ENCODE measurements at regions not wholly inside any gene's neighbourhood (a gene's known extent, or its start where the extent isn't known, plus 50 kb on each side); places are given as distances from the start of the nearest gene placed in this dataset.

DNA sequence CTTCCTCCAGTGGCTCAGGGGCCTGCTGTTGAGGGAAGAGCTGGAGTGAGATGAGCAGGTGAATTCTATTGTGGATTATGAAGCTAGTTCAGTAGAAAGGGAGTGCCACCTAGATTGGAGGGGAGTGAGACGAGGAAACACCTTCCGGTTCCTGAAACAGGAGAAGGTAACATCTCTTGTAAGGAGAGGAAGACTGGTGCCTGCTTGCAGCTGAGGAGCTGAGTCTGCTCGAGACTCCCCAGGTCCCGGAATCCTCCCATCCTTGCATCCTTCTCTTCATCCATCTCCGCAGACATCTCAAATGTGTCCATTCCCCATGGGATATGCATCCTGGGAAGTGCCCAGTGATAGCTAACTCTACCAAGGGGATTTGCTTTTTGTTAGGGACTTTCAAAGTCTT lies 242.9 kb upstream of the ZFP64 start:
- H3K27ac ChIP-seq = no peak overlapping the region
- no peak for TF ChIP-seq CTCF (IDR thresholded peaks at IDR 0.05 in 8 of 11, conservative IDR thresholded peaks at IDR 0.05 in 3 of 11)
- no peaks in the 10 kb centered on the region for H3K36me3 ChIP-seq
- no peak overlapping the region for H3K4me3 ChIP-seq
- no peak for DNase-seq
- no peaks in the 10 kb centered on the region for H3K4me1 ChIP-seq
- intact Hi-C loops (cut with DNase I; ENCODE audit: low total_unique reads) = no loop called here
- H3K9me3 ChIP-seq = peaks cover 0 to 10% (median 0%) of the 10 kb centered on the region in 8 donors
- 89 to 94% (median 92%) methylated on average over 5 of the region's 5 CpGs for WGBS, 5 donors
- H3K27me3 ChIP-seq (replicated peaks in 1 of 7) = no peaks in the 10 kb centered on the region

- H3K27ac ChIP-seq = no peak overlapping the region
- H3K27me3 ChIP-seq (replicated peaks in 1 of 7) = no peaks in the 10 kb centered on the region
- peaks cover 0 to 14% (median 2%) of the 10 kb centered on the region in 8 donors for H3K9me3 ChIP-seq
- intact Hi-C loops (cut with DNase I; ENCODE audit: low total_unique reads) = no loop called here
- no peaks in the 10 kb centered on the region for H3K36me3 ChIP-seq
- no peak for TF ChIP-seq POLR2A (IDR thresholded peaks at IDR 0.05)
- no peak for TF ChIP-seq CTCF (IDR thresholded peaks at IDR 0.05 in 8 of 11, conservative IDR thresholded peaks at IDR 0.05 in 3 of 11)
- TF ChIP-seq POLR2AphosphoS5 (IDR thresholded peaks at IDR 0.05) = no peak
- DNase-seq = no peak
- H3K4me1 ChIP-seq = no peaks in the 10 kb centered on the region
- H3K4me3 ChIP-seq = no peak overlapping the region
- 81 to 84% (median 83%) methylated on average over 2 of the region's 2 CpGs for WGBS, 5 donors
Measured at GRCh38 chr20:52434041-52434425, 242.5 kb upstream of the ZFP64 start.

DNA sequence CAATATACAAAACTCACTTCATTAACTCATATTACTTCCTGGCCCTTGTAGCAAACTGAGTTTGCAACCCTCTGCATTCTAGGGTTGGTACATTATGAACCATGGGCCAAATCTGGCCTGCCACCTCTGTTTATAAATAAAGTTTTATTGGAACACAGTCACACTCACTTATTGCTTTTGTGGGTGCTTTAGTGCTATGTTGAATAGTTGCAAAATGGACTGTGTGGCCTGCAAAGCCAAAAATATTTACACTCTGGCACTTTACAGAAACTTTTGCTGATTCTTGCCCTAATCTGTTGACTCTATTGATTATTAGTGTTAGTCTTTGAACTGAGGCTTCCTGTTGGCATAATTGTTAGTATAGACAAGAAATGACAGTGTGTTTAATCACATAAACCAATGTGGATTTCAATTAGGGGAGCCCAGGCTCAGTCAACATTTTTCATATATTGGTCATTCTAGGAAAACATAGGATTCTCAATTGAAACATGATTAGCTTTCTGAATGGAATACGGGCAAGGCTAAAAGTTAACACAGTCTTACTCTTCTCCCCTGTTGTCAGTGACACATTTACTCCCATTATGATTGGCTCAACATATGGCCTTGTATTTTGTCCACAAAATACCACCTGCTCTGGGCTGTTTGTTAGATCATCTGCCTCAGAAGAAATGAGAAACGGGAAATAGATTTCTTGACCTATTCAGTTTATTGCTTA lies 241.9 kb upstream of the ZFP64 start:
- no peaks in the 10 kb centered on the region for H3K36me3 ChIP-seq
- H3K4me3 ChIP-seq = no peak overlapping the region
- intact Hi-C loops (cut with DNase I; ENCODE audit: low total_unique reads) = no loop called here
- WGBS, 5 donors = 84 to 96% (median 92%) methylated on average over 2 of the region's 2 CpGs
- H3K27me3 ChIP-seq (replicated peaks in 1 of 7) = no peaks in the 10 kb centered on the region
- DNase-seq = no peak
- no peak for TF ChIP-seq POLR2AphosphoS5 (IDR thresholded peaks at IDR 0.05)
- no peak for TF ChIP-seq POLR2A (IDR thresholded peaks at IDR 0.05)
- no peak for TF ChIP-seq CTCF (IDR thresholded peaks at IDR 0.05 in 8 of 11, conservative IDR thresholded peaks at IDR 0.05 in 3 of 11)
- H3K27ac ChIP-seq = no peak overlapping the region
- peaks cover 0 to 18% (median 3%) of the 10 kb centered on the region in 8 donors for H3K9me3 ChIP-seq
- H3K4me1 ChIP-seq = no peaks in the 10 kb centered on the region

DNA sequence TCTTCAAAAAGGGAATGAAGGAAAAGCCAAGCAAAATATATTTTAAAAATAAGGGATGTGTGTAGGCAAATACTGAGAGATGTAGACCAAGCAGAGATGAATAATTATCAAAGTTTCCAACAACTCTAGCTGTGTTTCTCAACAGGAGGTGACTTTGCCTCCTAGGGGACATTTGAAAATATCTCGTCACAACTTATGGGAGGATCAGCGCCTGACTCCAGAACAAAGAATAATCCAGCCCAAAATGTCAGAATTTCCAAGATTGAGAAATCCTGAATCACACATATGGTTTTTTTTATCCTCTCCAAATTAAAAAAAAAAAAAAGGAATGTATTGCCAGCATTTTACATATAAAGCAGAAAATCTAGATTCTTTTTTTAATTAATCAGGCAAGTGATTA lies 241.2 kb upstream of the ZFP64 start:
- H3K27me3 ChIP-seq (replicated peaks in 1 of 7) = no peaks in the 10 kb centered on the region
- peaks cover 0 to 18% (median 3%) of the 10 kb centered on the region in 8 donors for H3K9me3 ChIP-seq
- H3K4me3 ChIP-seq = no peak overlapping the region
- no peaks in the 10 kb centered on the region for H3K36me3 ChIP-seq
- H3K27ac ChIP-seq = no peak overlapping the region
- intact Hi-C loops (cut with DNase I; ENCODE audit: low total_unique reads) = no loop called here
- H3K4me1 ChIP-seq = no peaks in the 10 kb centered on the region
- DNase-seq = no peak
- 88 to 93% (median 92%) methylated on average over 2 of the region's 2 CpGs for WGBS, 5 donors
- TF ChIP-seq POLR2A (IDR thresholded peaks at IDR 0.05) = no peak
- TF ChIP-seq POLR2AphosphoS5 (IDR thresholded peaks at IDR 0.05) = no peak
- TF ChIP-seq CTCF (IDR thresholded peaks at IDR 0.05 in 8 of 11, conservative IDR thresholded peaks at IDR 0.05 in 3 of 11) = no peak

Data from spleen (tissue), 11 donors.